PC-3 (cell line): ENCODE measurements at regions not wholly inside any gene's neighbourhood (a gene's known extent, or its start where the extent isn't known, plus 50 kb on each side); places are given as distances from the start of the nearest gene placed in this dataset.
"Not testable (repeated sequence)": the region's sequence is repeated elsewhere in the genome, so short reads cannot be mapped to it uniquely, and the experiment has no call there.

ENCODE experiments used
- EZH2 ChIP-seq: fragments of 300-600 bp; sonication (generic); IDR thresholded peaks from one replicate; pipeline ENCODE4 v1.6.1; 2017; ENCODE audit warnings: antibody characterized with exemption, mild to moderate bottlenecking, low read length; ENCODE audit not compliant: unreplicated experiment
- EZH2phosphoT487 ChIP-seq: fragments of 300-600 bp; sonication (generic); IDR thresholded peaks from 2 replicates; pipeline ENCODE4 v1.6.1; 2018; ENCODE audit warnings: mild to moderate bottlenecking, antibody characterized with exemption, low read length, borderline replicate concordance
- TF ChIP-seq, protein P1 (sequence below): fragments of 300-600 bp; sonication (generic); conservative IDR thresholded peaks from 2 replicates; pipeline ENCODE4 v1.5.1; 2017; ENCODE audit warnings: antibody characterized with exemption, low read depth, mild to moderate bottlenecking, low read length

DNA sequence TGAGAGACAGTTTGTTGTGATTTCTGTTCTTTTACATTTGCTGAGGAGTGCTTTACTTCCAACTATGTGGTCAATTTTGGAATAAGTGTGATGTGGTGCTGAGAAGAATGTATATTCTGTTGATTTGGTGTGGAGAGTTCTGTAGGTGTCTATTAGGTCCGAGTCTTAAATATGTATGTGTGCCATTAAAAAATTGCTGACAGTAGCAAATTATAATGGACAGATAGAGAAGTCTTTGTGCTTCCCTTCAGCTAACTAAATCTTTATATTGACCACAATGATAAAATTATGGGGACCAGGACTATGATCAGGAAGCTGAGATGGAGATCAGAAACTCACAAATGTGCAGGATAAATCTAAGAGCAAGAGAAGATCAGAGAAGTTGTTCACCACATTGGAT, 70.1 kb upstream of the OR13H1 start:
- not testable (repeated sequence) for TF ChIP-seq EZH2, EZH2phosphoT487
- TF ChIP-seq, protein P1, sequence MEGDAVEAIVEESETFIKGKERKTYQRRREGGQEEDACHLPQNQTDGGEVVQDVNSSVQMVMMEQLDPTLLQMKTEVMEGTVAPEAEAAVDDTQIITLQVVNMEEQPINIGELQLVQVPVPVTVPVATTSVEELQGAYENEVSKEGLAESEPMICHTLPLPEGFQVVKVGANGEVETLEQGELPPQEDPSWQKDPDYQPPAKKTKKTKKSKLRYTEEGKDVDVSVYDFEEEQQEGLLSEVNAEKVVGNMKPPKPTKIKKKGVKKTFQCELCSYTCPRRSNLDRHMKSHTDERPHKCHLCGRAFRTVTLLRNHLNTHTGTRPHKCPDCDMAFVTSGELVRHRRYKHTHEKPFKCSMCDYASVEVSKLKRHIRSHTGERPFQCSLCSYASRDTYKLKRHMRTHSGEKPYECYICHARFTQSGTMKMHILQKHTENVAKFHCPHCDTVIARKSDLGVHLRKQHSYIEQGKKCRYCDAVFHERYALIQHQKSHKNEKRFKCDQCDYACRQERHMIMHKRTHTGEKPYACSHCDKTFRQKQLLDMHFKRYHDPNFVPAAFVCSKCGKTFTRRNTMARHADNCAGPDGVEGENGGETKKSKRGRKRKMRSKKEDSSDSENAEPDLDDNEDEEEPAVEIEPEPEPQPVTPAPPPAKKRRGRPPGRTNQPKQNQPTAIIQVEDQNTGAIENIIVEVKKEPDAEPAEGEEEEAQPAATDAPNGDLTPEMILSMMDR, result not testable (repeated sequence)
